Thymus (tissue), 11 donors: ENCODE measurements at regions not wholly inside any gene's neighbourhood (a gene's known extent, or its start where the extent isn't known, plus 50 kb on each side); places are given as distances from the start of the nearest gene placed in this dataset.

Experiments used
- DNase-seq, 9 donors: peaks; one replicate each; pipeline ENCODE4 v3.0.0-alpha.2; 2013; ENCODE audit warnings: low spot score in 9 of 9, low read depth in 6 of 9, missing footprints in 1 of 9
- H3K27ac ChIP-seq, 2 donors: one replicate each; pipeline ENCODE4 v1.5.1; 2013; ENCODE audit warnings: control low read depth in 1 of 2, low read depth in 1 of 2, low read length in 1 of 2, mild to moderate bottlenecking in 1 of 2, moderate library complexity in 1 of 2
- H3K27me3 ChIP-seq, 2 donors: one replicate each; pipeline ENCODE4 v1.5.1; 2013; ENCODE audit warnings: low read length in 1 of 2; ENCODE audit not compliant: control insufficient read depth in 2 of 2, insufficient read depth in 1 of 2
- H3K36me3 ChIP-seq, 2 donors: one replicate each; pipeline ENCODE4 v1.5.1; 2013; ENCODE audit warnings: low read length in 1 of 2, mild to moderate bottlenecking in 1 of 2, moderate library complexity in 1 of 2; ENCODE audit not compliant: control insufficient read depth in 2 of 2, insufficient read depth in 2 of 2
- H3K4me1 ChIP-seq, 2 donors: one replicate each; pipeline ENCODE4 v1.5.1; 2013; ENCODE audit warnings: low read length in 2 of 2; ENCODE audit not compliant: control insufficient read depth in 2 of 2, insufficient read depth in 2 of 2
- H3K4me3 ChIP-seq, 2 donors: one replicate each; pipeline ENCODE4 v1.5.1; 2013; ENCODE audit warnings: low read length in 2 of 2, control low read depth in 1 of 2, mild to moderate bottlenecking in 1 of 2
- H3K9me3 ChIP-seq, 2 donors: one replicate each; pipeline ENCODE4 v1.5.1; 2013; ENCODE audit warnings: low read length in 1 of 2, mild to moderate bottlenecking in 1 of 2; ENCODE audit not compliant: control insufficient read depth in 2 of 2, insufficient read depth in 1 of 2
- WGBS: extraction: QIAGEN DNeasy Blood & Tissue Kit; methylation state at CpG from one replicate; pipeline ENCODE4 v1.1.7; 2013; 5-methylcytosine and 5-hydroxymethylcytosine counted together
- donor health status: healthy.

DNA sequence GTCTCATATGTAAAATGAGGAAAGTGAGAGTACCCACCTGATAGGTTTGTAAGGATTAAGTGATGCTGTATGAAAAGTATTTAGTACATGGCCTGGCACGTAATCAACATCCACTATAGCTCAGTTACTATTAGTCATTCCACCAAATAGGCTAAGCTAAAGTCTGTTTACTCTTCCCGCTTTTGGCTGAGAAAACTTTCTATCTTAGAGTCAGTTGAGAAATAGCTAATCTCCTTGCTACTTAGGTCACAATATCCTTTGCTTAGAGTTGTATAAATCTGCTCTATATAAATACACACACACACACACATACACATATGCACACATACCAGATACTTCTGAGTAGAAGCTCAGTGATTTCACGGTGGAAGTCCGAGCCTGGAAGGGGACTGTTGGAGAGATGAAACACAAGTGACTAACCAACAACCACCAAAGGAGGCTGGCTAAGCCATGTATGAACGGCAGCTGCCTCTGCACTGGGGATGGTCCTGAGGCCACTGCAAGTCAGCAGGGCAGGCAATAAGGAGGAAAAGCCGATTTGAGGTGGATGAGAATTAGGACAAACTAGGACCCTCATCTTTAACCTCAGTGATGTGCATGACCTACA, 104.6 kb upstream of the EPHA4 start:
- no peaks in the 10 kb centered on the region for H3K36me3 ChIP-seq
- no peak for DNase-seq

DNA sequence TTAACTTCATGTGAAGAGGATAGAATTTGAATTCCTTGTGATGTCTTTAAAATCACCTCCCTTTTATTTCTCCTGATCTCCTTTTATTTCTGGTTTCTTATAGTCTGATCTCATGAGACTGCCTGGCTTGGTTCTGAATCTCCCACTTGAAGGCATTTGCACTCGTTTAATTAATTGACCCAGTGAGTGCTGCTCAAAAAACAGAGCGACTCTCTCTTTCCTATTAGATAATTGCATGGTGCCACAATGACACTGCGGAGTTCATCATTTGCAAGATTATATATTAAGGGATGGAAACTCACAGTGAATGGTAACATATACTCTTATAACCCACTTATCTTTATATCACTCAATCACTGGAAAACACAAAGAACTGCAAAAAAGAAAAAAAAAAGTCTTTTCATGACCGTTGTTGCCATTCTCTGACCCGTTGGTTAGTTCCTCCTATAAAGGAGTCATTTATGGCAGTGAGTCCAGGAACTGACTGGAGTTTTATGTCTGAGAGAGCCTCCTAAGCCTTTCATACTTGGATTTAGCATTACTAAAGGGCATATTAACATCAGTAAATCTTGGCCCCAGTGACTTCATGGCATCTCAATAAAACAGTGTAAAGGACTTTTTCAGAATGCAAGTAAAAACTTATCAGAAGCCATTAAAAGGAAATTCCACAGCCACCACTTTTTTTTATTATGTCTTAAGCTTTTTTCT, 103.3 kb upstream of the EPHA4 start:
- H3K9me3 ChIP-seq: no peaks in the 10 kb centered on the region
- no peak overlapping the region for H3K27ac ChIP-seq
- H3K4me1 ChIP-seq: no peaks in the 10 kb centered on the region
- no peaks in the 10 kb centered on the region for H3K27me3 ChIP-seq
- no peaks in the 10 kb centered on the region for H3K36me3 ChIP-seq
- H3K4me3 ChIP-seq: no peak overlapping the region
- DNase-seq: no peak
- 77% methylated on average over 5 of the region's 5 CpGs for WGBS

More for the DNA sequence above, 104.6 kb upstream of the EPHA4 start:
- 94% methylated on average over 6 of the region's 6 CpGs for WGBS
- Histone ChIP-seq H3K4me3 (no peak overlapping the region), H3K27ac (no peak overlapping the region), H3K4me1 (no peaks in the 10 kb centered on the region), H3K9me3 (no peaks in the 10 kb centered on the region), H3K27me3 (no peaks in the 10 kb centered on the region)

DNA sequence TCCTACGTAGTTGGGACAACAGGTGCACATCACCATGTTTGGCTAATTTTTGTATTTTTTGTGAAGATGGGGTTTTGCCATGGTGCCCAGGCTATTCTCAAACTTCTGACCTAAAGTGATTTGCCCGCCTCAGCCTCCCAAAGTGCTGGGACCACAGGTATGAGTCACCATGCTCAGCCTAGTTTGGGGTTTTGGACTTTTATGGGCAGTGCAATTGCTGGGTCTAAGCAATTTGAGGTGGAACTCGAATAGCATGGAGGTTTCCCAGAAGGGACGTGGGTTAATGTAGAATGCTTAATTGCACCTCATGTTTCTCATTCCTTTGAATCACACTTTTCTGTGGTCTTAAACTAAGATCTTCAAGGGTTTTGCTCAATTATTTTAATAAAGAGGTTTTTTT, 102.3 kb upstream of the EPHA4 start:
- Histone ChIP-seq H3K4me3 (no peak overlapping the region), H3K36me3 (no peaks in the 10 kb centered on the region), H3K27ac (no peak overlapping the region), H3K9me3 (no peaks in the 10 kb centered on the region), H3K27me3 (no peaks in the 10 kb centered on the region), H3K4me1 (no peaks in the 10 kb centered on the region)
- WGBS: 94% methylated on average over 4 of the region's 4 CpGs
- no peak for DNase-seq

DNA sequence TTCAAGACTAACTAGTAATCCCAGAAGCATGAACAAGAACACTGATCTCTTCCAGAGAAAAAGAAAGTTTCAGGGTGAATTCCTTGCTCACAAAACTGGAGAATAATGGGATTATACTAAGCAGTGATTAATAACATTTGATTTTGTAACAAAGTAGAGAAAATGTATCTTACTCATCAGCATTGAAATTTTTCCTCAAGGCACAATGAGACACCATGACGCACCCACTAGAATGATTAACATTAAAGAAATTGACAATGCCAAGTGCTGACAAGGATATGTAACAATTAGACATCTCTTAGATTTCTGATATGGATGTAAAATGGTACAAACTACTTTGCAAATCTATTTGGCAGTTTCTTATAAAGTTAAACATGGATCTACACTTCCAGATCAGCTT, 101.1 kb upstream of the EPHA4 start:
- Histone ChIP-seq H3K9me3 (no peaks in the 10 kb centered on the region), H3K27ac (no peak overlapping the region), H3K4me1 (no peaks in the 10 kb centered on the region), H3K4me3 (no peak overlapping the region), H3K27me3 (no peaks in the 10 kb centered on the region), H3K36me3 (no peaks in the 10 kb centered on the region)
- WGBS: 96% methylated on average over 1 of the region's 1 CpG
- no peak for DNase-seq

DNA sequence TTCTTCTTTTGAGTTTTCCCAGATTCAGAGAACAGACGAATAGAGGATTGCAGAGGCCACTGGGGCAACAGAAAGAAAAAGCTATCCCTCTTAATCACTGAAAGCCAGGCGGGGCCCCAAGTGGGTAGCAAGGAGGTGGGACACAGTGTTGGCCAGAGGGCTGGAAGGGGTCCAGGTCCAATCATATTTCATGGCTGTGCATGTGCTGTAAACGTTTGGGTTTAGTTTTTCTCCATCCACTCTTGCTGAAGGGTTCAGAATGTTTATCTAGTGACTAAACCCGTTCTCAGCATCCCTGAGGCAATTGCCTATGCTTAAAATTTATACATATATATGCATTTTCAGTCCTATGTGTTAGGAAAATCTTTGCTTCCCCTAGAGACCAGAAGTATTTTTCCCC, 99.4 kb upstream of the EPHA4 start:
- H3K4me1 ChIP-seq: no peaks in the 10 kb centered on the region
- H3K27me3 ChIP-seq: no peaks in the 10 kb centered on the region
- DNase-seq: no peak
- no peak overlapping the region for H3K27ac ChIP-seq
- no peaks in the 10 kb centered on the region for H3K9me3 ChIP-seq
- no peaks in the 10 kb centered on the region for H3K36me3 ChIP-seq
- 60% methylated on average over 4 of the region's 4 CpGs for WGBS
- no peak overlapping the region for H3K4me3 ChIP-seq

DNA sequence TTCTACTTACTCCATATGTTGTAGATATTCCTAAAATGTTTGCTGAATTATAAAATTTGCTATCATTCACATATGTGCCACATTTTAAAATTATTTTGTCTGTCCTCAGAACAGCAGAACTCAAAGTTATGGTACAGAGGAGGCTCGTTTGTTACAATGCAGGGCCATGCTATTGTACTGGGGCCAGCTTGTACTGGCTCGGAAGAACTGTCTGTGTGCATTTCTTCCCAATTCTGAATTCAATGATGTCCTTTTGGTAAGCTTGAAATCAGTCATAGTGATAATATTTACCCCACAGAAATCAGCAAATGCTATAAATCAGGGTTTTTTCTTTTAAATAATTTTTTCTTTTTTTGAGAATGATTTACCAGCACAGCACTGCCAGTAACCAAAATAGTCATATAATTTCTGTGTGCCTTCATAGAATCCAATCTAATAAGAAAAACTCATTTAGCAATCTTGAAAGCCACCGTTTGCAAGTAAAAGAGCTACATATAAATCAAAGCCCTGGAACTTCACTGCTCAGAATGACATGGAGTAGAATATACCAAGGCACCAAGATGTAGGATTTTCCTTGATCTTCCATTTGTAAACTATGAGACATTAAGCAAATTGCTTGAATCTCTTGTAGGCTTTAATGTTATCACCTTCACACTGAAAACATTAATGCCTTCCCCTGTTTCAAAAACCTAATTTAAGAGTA, 90.7 kb upstream of the EPHA4 start:
- DNase-seq: no peak
- no peaks in the 10 kb centered on the region for H3K9me3 ChIP-seq
- no peaks in the 10 kb centered on the region for H3K27me3 ChIP-seq
- H3K27ac ChIP-seq: no peak overlapping the region
- H3K4me3 ChIP-seq: no peak overlapping the region
- H3K4me1 ChIP-seq: no peaks in the 10 kb centered on the region
- no peaks in the 10 kb centered on the region for H3K36me3 ChIP-seq
- WGBS: 83% methylated on average over 3 of the region's 3 CpGs

DNA sequence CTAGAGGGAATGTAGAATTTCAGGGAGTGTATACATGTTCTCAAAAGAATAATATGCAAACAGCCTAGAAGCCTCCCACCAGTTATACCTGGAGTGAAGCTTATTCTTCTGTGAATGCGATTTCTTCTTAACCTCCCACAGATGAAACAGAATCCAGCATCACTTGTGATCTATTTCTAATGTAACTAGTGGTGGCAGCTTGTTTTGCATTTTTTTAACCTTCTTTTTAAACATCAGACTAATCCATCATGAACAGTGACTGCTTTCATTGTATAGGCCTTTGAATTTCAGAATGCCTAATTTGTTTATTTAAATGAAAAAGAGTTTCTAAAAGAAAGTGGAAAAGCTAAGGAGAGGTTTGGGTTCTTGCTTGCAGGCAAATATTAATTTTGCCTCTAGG, 85.7 kb upstream of the EPHA4 start:
- H3K27ac ChIP-seq: no peak overlapping the region
- no peaks in the 10 kb centered on the region for H3K27me3 ChIP-seq
- H3K36me3 ChIP-seq: no peaks in the 10 kb centered on the region
- H3K4me1 ChIP-seq: no peaks in the 10 kb centered on the region
- no peak overlapping the region for H3K4me3 ChIP-seq
- 91% methylated on average over 1 of the region's 1 CpG for WGBS
- no peak for DNase-seq
- H3K9me3 ChIP-seq: no peaks in the 10 kb centered on the region

DNA sequence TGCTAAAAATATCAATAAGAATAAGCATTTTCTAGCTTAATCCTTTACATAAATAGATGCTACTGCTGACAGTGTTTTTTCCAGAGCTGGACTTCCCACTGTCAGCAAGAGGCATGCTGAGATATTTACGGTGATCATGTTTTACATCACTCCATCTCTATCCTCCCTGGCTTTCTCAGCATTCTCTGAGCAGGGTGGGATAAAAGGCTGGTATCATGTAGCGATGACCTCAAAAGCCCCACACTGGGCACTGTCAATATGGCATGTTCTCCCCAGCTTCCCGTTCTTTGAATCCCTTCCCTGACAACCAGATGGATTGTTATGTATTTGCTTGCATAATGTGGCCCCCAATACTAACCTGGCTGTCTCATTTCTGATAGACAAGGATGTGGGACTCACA, 83.2 kb upstream of the EPHA4 start:
- H3K27ac ChIP-seq: no peak overlapping the region
- no peaks in the 10 kb centered on the region for H3K9me3 ChIP-seq
- 87% methylated on average over 3 of the region's 3 CpGs for WGBS
- H3K36me3 ChIP-seq: no peaks in the 10 kb centered on the region
- DNase-seq: no peak
- no peaks in the 10 kb centered on the region for H3K4me1 ChIP-seq
- H3K4me3 ChIP-seq: no peak overlapping the region
- no peaks in the 10 kb centered on the region for H3K27me3 ChIP-seq

DNA sequence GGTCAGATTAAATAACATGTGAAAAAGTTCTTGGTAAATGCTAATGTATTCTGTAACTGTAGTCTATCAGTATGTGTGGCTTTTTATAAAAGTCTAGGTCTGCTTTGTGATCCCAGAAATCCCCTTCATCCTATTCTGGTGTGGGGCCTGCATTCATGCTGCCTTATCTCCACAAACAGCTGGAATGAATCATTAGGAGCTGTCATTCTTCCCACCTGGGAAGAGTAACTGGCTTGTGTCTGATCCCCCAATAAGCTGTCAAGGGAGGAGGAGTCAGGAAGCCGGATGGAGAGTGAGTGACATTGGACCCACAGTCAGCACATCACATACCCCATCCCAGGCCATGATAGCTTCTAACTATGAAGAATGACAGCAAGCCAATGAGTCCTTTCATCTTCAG, 81.1 kb upstream of the EPHA4 start:
- H3K27me3 ChIP-seq: no peaks in the 10 kb centered on the region
- no peaks in the 10 kb centered on the region for H3K36me3 ChIP-seq
- no peak overlapping the region for H3K4me3 ChIP-seq
- 63% methylated on average over 1 of the region's 1 CpG for WGBS
- H3K4me1 ChIP-seq: no peaks in the 10 kb centered on the region
- no peaks in the 10 kb centered on the region for H3K9me3 ChIP-seq
- DNase-seq: no peak
- H3K27ac ChIP-seq: no peak overlapping the region
